Progenitor cell of endocrine pancreas (in vitro differentiated cells): ENCODE measurements at regions not wholly inside any gene's neighbourhood (a gene's known extent, or its start where the extent isn't known, plus 50 kb on each side); places are given as distances from the start of the nearest gene placed in this dataset.

Experiments
- DNase-seq: peaks from one replicate; pipeline ENCODE4 v3.0.0; 2021; ENCODE audit warnings: low spot score; ENCODE audit not compliant: unreplicated experiment
- H3K27ac Mint-ChIP-seq: 2 replicates; pipeline ENCODE4 v1.8.0; 2021; ENCODE audit warnings: mild to moderate bottlenecking, moderate library complexity, mixed read lengths
- H3K27me3 Mint-ChIP-seq: 2 replicates; pipeline ENCODE4 v1.8.0; 2021; ENCODE audit warnings: mixed read lengths
- H3K36me3 Mint-ChIP-seq: 2 replicates; pipeline ENCODE4 v1.8.0; 2022; ENCODE audit warnings: mixed read lengths; ENCODE audit not compliant: insufficient read depth
- H3K4me1 Mint-ChIP-seq: 2 replicates; pipeline ENCODE4 v1.8.0; 2021; ENCODE audit warnings: low read depth, mixed read lengths
- H3K4me3 Mint-ChIP-seq: 2 replicates; pipeline ENCODE4 v1.8.0; 2021; ENCODE audit warnings: low read depth, mild to moderate bottlenecking, moderate library complexity, mixed read lengths
- H3K9me3 Mint-ChIP-seq: 2 replicates; pipeline ENCODE4 v1.8.0; 2021; ENCODE audit warnings: low read depth, mixed read lengths
- TF ChIP-seq, protein P1 (sequence below): fragments of 200-600 bp; sonication (generic); IDR thresholded peaks from one replicate; pipeline ENCODE4 v1.5.0; 2021; ENCODE audit warnings: antibody characterized with exemption, mild to moderate bottlenecking; ENCODE audit not compliant: unreplicated experiment

DNA sequence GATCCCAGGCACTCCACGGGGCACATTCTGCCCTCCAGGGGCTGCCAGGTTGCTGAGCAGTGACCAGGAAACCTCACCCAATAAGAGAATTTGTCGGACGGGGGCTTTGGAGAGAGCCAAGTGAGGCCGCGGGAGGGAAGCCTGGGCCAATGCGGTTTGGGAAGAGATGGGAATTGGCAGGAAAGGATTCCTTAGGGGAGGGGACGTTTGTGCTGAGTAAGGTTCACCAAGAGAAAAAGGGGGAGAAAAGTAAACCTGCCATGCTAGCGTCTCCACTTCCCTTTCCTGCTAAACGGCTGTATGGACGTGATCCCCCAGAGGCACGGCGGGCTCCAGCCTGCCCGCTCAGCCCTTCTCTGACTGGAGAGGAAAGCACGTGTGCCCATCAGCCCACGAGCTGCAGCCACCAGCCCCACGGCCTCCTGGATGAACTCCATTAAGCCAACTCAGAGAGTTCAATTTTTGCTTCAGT, 194.4 kb upstream of the ID2 start:
- Mint-ChIP-seq H3K9me3 (peaks cover 2% of the 10 kb centered on the region), H3K27ac (peak overlapping the region; percentile 73)

DNA sequence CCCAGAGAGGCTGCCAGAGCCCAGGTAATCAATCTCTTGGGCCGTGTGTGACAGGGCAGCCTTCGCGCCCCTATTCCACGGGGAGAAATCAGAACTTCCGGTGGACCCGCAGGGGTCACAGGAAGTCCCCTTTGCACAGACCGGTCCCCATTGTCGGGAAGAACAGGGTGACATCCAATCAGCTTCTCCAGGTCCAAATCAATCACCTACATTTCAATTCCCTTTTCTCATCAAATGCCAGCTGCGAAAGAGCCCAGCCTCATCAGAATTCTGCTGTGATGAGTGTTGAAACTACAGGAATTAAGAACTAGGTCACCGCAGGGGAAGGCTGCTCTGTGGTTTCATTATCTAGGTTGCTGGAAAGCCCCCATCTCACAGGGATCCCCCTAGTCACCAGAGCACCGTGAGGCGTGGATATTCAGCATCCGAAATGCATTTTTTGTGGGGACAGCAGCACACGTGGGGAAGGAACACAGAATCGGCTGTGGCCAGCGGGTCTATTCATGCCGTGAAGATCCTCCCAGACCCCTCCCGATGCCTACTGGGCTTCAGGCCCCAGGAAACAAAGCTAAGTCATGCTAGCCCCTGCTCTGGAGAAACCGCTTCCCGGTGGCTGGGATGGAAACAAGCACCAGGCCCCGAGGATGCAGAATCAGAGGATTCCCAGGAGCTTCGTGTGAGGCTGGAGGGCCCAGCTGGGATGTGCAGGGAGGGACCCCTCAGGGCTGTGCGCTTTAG, 193.7 kb upstream of the ID2 start:
- no peak overlapping the region for H3K4me3 Mint-ChIP-seq
- peak overlapping the region; percentile 31 for H3K27ac Mint-ChIP-seq
- no peaks in the 10 kb centered on the region for H3K36me3 Mint-ChIP-seq
- H3K27me3 Mint-ChIP-seq: peaks cover 9% of the 10 kb centered on the region
- DNase-seq: no peak
- H3K9me3 Mint-ChIP-seq: peaks cover 2% of the 10 kb centered on the region
- TF ChIP-seq, protein P1, sequence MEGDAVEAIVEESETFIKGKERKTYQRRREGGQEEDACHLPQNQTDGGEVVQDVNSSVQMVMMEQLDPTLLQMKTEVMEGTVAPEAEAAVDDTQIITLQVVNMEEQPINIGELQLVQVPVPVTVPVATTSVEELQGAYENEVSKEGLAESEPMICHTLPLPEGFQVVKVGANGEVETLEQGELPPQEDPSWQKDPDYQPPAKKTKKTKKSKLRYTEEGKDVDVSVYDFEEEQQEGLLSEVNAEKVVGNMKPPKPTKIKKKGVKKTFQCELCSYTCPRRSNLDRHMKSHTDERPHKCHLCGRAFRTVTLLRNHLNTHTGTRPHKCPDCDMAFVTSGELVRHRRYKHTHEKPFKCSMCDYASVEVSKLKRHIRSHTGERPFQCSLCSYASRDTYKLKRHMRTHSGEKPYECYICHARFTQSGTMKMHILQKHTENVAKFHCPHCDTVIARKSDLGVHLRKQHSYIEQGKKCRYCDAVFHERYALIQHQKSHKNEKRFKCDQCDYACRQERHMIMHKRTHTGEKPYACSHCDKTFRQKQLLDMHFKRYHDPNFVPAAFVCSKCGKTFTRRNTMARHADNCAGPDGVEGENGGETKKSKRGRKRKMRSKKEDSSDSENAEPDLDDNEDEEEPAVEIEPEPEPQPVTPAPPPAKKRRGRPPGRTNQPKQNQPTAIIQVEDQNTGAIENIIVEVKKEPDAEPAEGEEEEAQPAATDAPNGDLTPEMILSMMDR: no peak
- H3K4me1 Mint-ChIP-seq: peaks cover 26% of the 10 kb centered on the region

More for the DNA sequence above, 194.4 kb upstream of the ID2 start:
- no peak for DNase-seq
- TF ChIP-seq, protein P1: no peak
- Mint-ChIP-seq H3K4me1 (peaks cover 21% of the 10 kb centered on the region), H3K27me3 (peaks cover 9% of the 10 kb centered on the region), H3K36me3 (no peaks in the 10 kb centered on the region), H3K4me3 (no peak overlapping the region)

DNA sequence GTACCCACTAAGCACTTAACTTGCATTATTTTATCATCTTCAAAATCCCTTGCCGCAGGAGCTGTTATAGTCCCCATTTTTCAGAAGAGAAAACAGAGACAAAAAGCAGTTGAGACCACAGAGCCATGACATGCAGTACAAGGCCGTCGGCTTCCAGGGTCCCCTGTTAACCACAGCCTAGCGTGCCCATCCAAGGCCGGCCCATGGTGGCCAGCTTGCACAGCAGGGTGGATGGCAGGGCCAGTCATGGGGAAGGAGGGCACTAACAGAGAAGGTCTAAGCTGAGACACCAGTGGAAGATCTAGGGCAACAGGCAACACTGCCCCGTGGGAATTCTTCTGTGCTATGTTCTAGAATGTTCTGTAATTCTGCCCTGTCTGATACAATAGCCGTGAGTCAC, 192.6 kb upstream of the ID2 start:
- Mint-ChIP-seq H3K27me3 (peaks cover 9% of the 10 kb centered on the region), H3K4me1 (peaks cover 36% of the 10 kb centered on the region)

DNA sequence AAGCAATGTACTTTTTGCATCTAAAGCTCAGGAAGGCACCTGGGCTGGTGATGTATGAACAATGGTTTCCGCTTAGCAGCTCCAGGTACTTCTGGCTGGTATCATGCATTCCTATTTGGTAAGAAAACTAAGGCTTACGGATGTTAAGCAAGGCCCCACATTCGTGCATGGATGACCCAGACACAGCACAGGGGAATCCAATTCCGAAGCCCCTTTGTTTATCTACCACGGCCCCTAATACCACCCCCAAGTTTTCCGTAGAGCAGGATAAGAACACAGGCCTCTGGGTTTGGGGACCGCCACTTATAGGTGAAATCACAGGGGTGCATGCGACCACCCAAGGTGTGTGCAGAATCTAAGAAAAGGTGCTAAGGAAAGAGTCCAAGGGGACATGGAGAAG, 192.1 kb upstream of the ID2 start:
- no peaks in the 10 kb centered on the region for H3K36me3 Mint-ChIP-seq
- no peak overlapping the region for H3K27ac Mint-ChIP-seq
- no peak for DNase-seq
- H3K27me3 Mint-ChIP-seq: peaks cover 10% of the 10 kb centered on the region
- peaks cover 42% of the 10 kb centered on the region for H3K4me1 Mint-ChIP-seq
- H3K9me3 Mint-ChIP-seq: peaks cover 2% of the 10 kb centered on the region
- no peak overlapping the region for H3K4me3 Mint-ChIP-seq
- TF ChIP-seq, protein P1: no peak

More for the DNA sequence above, 192.6 kb upstream of the ID2 start:
- no peak overlapping the region for H3K27ac Mint-ChIP-seq
- no peak for DNase-seq
- peaks cover 2% of the 10 kb centered on the region for H3K9me3 Mint-ChIP-seq
- TF ChIP-seq, protein P1: no peak
- H3K4me3 Mint-ChIP-seq: no peak overlapping the region
- no peaks in the 10 kb centered on the region for H3K36me3 Mint-ChIP-seq

DNA sequence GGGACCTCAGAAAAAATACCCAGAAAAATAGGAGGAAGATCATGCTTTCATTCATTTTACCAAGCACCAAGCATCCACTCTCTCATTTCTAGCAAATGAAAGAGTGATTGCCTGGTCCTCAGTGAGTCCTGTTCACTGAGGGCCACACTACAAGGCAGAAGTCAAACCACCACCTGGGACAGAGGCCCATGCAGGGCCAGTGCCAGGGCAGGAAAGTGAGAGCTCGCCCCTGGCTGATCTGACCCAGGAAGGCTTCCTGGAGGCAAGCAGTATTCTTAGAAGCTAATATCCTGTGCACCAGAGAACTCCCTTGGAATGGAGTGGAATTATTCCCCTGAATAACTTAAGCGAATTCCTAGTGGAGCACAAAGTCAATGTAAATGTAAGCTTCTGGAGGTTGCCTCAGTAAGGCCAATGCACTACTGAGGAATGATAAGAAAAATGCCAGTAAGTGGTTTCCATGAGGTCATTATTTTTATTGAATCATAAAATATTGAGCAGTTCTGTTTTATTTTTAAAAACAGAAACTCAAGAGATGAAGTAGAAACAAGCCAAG, 191.6 kb upstream of the ID2 start:
- Mint-ChIP-seq H3K36me3 (no peaks in the 10 kb centered on the region), H3K9me3 (peaks cover 2% of the 10 kb centered on the region), H3K4me1 (peaks cover 45% of the 10 kb centered on the region), H3K27ac (no peak overlapping the region), H3K27me3 (peaks cover 14% of the 10 kb centered on the region), H3K4me3 (no peak overlapping the region)
- DNase-seq: no peak
- TF ChIP-seq, protein P1: no peak
